HG03469 (cell line): ENCODE measurements at regions not wholly inside any gene's neighbourhood (a gene's known extent, or its start where the extent isn't known, plus 50 kb on each side); places are given as distances from the start of the nearest gene placed in this dataset.
"Not testable (repeated sequence)": the region's sequence is repeated elsewhere in the genome, so short reads cannot be mapped to it uniquely, and the experiment has no call there.

Experiments used
- ATAC-seq: cut with Tn5 transposase; IDR thresholded peaks from one replicate; pipeline ENCODE4 v1.9.1; 2021; ENCODE audit warnings: mild to moderate bottlenecking, moderate library complexity, moderate number of reproducible peaks; ENCODE audit not compliant: unreplicated experiment

GRCh38 chr5:111983459-111983858 is 226.5 kb upstream of the NREP start:
- ATAC-seq = no peak

DNA sequence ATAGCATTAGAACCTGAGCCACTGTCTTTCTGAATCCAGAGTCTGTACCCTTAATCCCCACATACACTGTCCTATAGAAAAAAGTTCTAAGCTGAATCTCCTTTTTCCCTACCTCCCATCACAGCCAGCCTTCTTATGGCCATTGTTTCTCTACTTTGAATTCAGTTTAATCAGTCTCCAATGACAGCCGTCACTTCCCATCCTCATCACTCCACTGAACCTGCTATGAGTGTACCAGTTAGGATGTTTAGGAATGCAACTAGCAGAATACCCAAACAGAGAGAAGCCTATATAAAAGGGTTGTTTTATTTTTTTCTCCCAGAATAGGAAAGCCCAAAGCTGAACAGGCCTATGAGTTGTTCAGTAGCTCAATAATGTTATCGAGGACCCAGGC is 220.4 kb upstream of the NREP start:
- ATAC-seq = no peak

- no peak for ATAC-seq
These were observed 219.9 kb upstream of the NREP start for GRCh38 chr5:111976705-111977435.

GRCh38 chr5:111975133-111975532 is 218.1 kb upstream of the NREP start:
- no peak for ATAC-seq

DNA sequence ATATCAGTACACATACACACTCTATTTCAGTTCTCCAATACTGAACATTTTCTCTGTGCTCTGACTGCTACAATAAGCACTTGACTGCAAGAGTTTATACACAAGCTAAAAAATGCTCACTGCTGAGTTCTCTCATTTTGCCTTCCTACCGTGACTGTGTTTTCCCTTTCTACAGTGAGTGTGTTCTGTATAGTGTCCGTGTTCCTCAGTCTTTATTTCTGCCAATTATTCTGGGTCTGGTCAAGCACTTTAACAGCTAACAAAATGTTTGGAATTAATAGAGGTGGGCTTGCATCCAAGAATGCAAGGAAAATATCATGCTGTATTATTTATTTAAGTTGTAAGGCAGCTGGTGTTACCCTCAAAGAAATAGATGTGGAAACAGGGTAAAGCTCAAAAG is 217.0 kb upstream of the NREP start:
- no peak for ATAC-seq

GRCh38 chr5:111972548-111972947 is 215.6 kb upstream of the NREP start:
- no peak for ATAC-seq

GRCh38 chr5:111972080-111972479 is 215.1 kb upstream of the NREP start:
- peak; percentile 56 for ATAC-seq

GRCh38 chr5:111968459-111968858 is 211.5 kb upstream of the NREP start:
- ATAC-seq = no peak

- no peak for ATAC-seq
These were observed 210.5 kb upstream of the NREP start for GRCh38 chr5:111967463-111967862.

- no peak for ATAC-seq
These were observed 209.3 kb upstream of the NREP start for GRCh38 chr5:111966290-111966689.

GRCh38 chr5:111963555-111963954 is 206.6 kb upstream of the NREP start:
- ATAC-seq = no peak

GRCh38 chr5:111962906-111963305 is 205.9 kb upstream of the NREP start:
- no peak for ATAC-seq

- ATAC-seq = no peak
These were observed 204.9 kb upstream of the NREP start for GRCh38 chr5:111961862-111962261.

DNA sequence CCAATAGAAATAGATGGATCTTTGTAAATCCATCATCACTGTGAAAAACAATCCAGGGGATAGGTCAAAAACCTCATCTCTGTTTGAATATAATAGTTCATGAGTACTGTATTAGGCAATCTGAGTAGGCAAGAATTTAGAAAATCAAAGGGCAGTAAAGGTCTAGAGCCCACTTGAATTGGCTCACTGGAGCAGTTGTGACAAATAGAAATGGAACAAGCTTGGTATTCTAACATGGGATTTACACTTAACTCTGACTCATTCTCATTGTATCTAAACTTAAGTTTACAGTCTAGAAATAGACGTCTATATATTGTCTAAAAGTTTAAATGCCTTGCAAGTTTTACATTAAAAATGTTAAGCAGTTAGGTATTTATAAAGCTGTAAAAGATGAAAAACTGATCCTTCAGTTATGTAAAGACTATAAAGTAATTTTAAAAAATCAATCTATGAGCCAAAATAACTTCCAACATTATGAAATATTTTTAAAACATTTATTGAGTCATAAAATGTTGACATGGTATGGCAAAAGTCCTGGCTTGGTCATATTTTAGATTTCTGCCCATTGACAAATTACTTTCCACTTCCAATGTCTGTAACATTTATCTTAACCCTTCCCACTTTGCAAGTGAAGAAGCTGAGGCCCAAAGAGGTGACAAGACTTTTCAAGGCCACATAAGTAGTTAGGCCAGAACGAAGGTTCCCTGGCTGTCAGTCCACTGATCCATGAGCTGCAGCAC is 203.7 kb upstream of the NREP start:
- ATAC-seq = no peak

DNA sequence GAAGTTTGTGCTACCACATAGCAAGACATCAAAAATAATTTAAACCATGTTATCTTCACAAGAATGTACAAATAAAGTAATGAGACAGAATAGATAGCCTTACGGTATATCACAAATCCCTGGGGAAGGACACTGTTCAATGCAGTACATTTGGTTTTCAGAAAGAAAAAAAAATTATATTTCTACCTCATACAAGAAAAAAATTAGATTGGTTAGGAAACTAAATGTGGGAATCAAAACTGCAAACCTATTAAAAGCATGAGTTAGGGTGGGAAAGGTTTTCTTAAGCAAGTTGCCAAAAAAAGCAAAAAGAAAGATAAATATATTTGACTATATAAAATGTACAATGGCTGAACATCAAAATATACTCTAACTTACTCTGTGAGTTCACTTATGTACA is 201.9 kb upstream of the NREP start:
- no peak for ATAC-seq

DNA sequence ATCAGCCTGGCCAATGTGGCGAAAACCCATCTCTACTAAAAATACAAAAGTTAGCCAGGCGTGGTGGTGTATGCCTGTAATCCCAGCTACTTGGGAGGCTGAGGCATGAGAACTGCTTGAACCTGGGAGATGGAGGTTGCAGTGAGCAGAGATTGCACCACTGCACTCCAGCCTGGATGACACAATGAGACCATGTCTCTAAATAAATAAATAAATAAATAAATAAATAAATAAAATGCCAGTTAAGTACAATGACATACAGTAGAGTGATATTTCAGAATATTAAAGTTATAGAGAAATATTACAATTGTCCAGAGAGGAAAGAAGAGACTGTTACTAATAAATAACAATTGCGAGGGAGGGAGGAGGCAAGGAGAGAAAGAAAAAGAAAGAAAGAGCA is 199.8 kb upstream of the NREP start:
- not testable (repeated sequence) for ATAC-seq

GRCh38 chr5:111954516-111955395 is 197.8 kb upstream of the NREP start:
- peak; percentile 61 for ATAC-seq

GRCh38 chr5:111953351-111954127 is 196.5 kb upstream of the NREP start:
- ATAC-seq = no peak

DNA sequence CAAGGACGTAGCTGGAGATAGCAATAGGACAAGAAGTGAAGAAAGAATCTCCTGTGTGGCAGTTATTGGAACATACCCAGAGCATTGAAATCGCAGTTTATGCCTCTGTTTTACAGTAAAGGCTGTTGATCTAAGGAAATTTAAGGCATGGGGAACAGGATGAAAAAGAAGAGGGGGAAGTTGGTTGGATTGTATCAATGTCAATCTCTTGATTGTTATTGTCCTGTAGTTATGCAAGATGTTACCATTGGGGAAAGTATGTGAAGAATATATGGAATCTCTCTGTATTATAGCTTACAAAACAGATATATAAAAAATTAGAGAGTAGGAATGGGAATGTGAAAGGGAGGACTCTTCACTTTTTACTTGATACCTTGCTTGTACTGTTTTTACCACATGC is 195.6 kb upstream of the NREP start:
- no peak for ATAC-seq

GRCh38 chr5:111950660-111951059 is 193.7 kb upstream of the NREP start:
- no peak for ATAC-seq
